ENCODE measurements at regions not wholly inside any gene's neighbourhood (a gene's known extent, or its start where the extent isn't known, plus 50 kb on each side); places are given as distances from the start of the nearest gene placed in this dataset.

DNA sequence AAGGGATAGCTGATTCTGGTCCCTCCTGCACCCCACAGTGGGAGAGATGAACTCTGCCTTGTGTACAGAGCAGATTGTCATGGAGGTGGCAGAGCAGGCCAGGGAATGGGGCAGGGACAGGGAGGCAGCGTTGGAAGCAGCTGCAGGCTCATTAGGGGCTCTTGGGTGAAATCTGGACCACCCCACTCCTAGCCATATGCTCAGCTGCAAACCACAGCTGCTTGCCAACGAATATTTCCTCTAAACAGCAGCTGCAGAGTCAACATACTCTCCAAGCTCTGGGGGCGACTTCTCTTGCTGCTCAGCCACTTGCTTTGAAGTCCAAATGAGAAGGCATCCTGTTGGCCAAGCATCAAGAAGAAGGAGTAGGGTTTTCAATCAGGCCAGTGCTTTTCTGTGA lies 302.3 kb upstream of the AUTS2 start:
- TF ChIP-seq, protein P1, sequence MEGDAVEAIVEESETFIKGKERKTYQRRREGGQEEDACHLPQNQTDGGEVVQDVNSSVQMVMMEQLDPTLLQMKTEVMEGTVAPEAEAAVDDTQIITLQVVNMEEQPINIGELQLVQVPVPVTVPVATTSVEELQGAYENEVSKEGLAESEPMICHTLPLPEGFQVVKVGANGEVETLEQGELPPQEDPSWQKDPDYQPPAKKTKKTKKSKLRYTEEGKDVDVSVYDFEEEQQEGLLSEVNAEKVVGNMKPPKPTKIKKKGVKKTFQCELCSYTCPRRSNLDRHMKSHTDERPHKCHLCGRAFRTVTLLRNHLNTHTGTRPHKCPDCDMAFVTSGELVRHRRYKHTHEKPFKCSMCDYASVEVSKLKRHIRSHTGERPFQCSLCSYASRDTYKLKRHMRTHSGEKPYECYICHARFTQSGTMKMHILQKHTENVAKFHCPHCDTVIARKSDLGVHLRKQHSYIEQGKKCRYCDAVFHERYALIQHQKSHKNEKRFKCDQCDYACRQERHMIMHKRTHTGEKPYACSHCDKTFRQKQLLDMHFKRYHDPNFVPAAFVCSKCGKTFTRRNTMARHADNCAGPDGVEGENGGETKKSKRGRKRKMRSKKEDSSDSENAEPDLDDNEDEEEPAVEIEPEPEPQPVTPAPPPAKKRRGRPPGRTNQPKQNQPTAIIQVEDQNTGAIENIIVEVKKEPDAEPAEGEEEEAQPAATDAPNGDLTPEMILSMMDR (IDR thresholded peaks at IDR 0.05) = no peak
- TF ChIP-seq EP300 (IDR thresholded peaks at IDR 0.05) (no peak), POLR2A (IDR thresholded peaks at IDR 0.05) (no peak), POLR2AphosphoS5 (IDR thresholded peaks at IDR 0.05) (no peak)
